ENCODE measurements at regions not wholly inside any gene's neighbourhood (a gene's known extent, or its start where the extent isn't known, plus 50 kb on each side); places are given as distances from the start of the nearest gene placed in this dataset.
A peak's percentile ranks its signal among the peaks of the same experiment; 100 is the strongest.
"Not testable (repeated sequence)": the region's sequence is repeated elsewhere in the genome, so short reads cannot be mapped to it uniquely, and the experiment has no call there.

GRCh38 chr1:211206981-211207380 is 52.2 kb upstream of the RCOR3 start:
- no peak for DNase-seq (ENCODE audit: low spot score)

GRCh38 chr1:211200311-211200710 is 58.9 kb upstream of the RCOR3 start:
- no peak for DNase-seq (ENCODE audit: low spot score)

GRCh38 chr1:211198880-211199279 is 60.3 kb upstream of the RCOR3 start:
- DNase-seq (ENCODE audit: low spot score), result no peak

- no peak for DNase-seq (ENCODE audit: low spot score)
Observed at GRCh38 chr1:211198111-211198510, 61.1 kb upstream of the RCOR3 start.

- DNase-seq (ENCODE audit: low spot score), result no peak
Observed at GRCh38 chr1:211196880-211197279, 62.3 kb upstream of the RCOR3 start.

GRCh38 chr1:211194826-211195225 is 60.9 kb upstream of the KCNH1 start:
- DNase-seq (ENCODE audit: low spot score), result no peak

GRCh38 chr1:211192227-211192626 is 58.3 kb upstream of the KCNH1 start:
- no peak for DNase-seq (ENCODE audit: low spot score)

- DNase-seq (ENCODE audit: low spot score), result not testable (repeated sequence)
Observed at GRCh38 chr1:211188721-211189120, 54.8 kb upstream of the KCNH1 start.

GRCh38 chr1:211183747-211184313 is 49.9 kb upstream of the KCNH1 start:
- DNase-seq (ENCODE audit: low spot score), result peak; percentile 11
